Keratinocyte (primary cell): ENCODE measurements at regions not wholly inside any gene's neighbourhood (a gene's known extent, or its start where the extent isn't known, plus 50 kb on each side); places are given as distances from the start of the nearest gene placed in this dataset.

Experiments used
- DNase-seq: peaks from one replicate; pipeline ENCODE4 v3.0.0-alpha.2; 2011; ENCODE audit warnings: low read depth, missing footprints, low spot score
- FAIRE-seq: peaks from 2 replicates; lab custom pipeline; 2011; peaks lifted over from hg19 to GRCh38; lab: Jason Lieb, UNC
- H2AFZ ChIP-seq: 2 replicates; pipeline ENCODE4 v1.6.0; 2012; ENCODE audit warnings: low read length, control low read depth, inconsistent platforms; ENCODE audit not compliant: control insufficient read depth
- H3K27ac ChIP-seq: 2 replicates; pipeline ENCODE4 v1.5.1; 2011; ENCODE audit warnings: low read length; ENCODE audit not compliant: control insufficient read depth, insufficient read depth
- H3K27me3 ChIP-seq: 3 replicates; pipeline ENCODE4 v1.6.0; 2011; ENCODE audit warnings: low read length; ENCODE audit not compliant: control insufficient read depth, insufficient read depth; ENCODE audit errors: extremely low read depth
- H3K36me3 ChIP-seq, 2 experiments: 2 replicates in 1 of 2; 3 replicates in 1 of 2; pipeline ENCODE4 v1.5.1; 2011; ENCODE audit warnings: low read length in 2 of 2, mild to moderate bottlenecking in 1 of 2; ENCODE audit not compliant: control insufficient read depth in 2 of 2, insufficient read depth in 2 of 2; ENCODE audit errors: extremely low read depth in 1 of 2
- H3K4me1 ChIP-seq: 3 replicates; pipeline ENCODE4 v1.5.1; 2011; ENCODE audit warnings: low read length; ENCODE audit not compliant: control insufficient read depth, insufficient read depth; ENCODE audit errors: extremely low read depth
- H3K4me2 ChIP-seq: 3 replicates; pipeline ENCODE4 v1.6.0; 2011; ENCODE audit warnings: low read depth, low read length; ENCODE audit not compliant: control insufficient read depth, insufficient read depth; ENCODE audit errors: extremely low read depth
- H3K4me3 ChIP-seq, 3 experiments: fragments of 200-600 bp in 1 of 3; sonication (generic) in 1 of 3; 2 replicates in 2 of 3; 3 replicates in 1 of 3; pipeline ENCODE4 v1.5.1; 2011 to 2016; ENCODE audit warnings: low read length in 3 of 3, mild to moderate bottlenecking in 3 of 3, control low read depth in 2 of 3, inconsistent platforms in 1 of 3, low read depth in 1 of 3, mixed read lengths in 1 of 3, mixed run types in 1 of 3, moderate library complexity in 1 of 3; ENCODE audit not compliant: control insufficient read depth in 2 of 3, insufficient read depth in 2 of 3; ENCODE audit errors: extremely low read depth in 1 of 3
- H3K79me2 ChIP-seq: 2 replicates; pipeline ENCODE4 v1.6.0; 2012; ENCODE audit warnings: low read length; ENCODE audit not compliant: control insufficient read depth, insufficient read depth
- H3K9ac ChIP-seq: 3 replicates; pipeline ENCODE4 v1.6.0; 2011; ENCODE audit warnings: low read length; ENCODE audit not compliant: control insufficient read depth, insufficient read depth; ENCODE audit errors: extremely low read depth
- H3K9me1 ChIP-seq: 3 replicates; pipeline ENCODE4 v1.6.0; 2011; ENCODE audit warnings: low read length; ENCODE audit not compliant: control insufficient read depth, insufficient read depth; ENCODE audit errors: extremely low read depth
- H3K9me3 ChIP-seq: 2 replicates; pipeline ENCODE4 v1.5.1; 2012; ENCODE audit warnings: low read depth, low read length; ENCODE audit not compliant: control insufficient read depth
- H4K20me1 ChIP-seq: 3 replicates; pipeline ENCODE4 v1.6.0; 2011; ENCODE audit warnings: low read length; ENCODE audit not compliant: control insufficient read depth, insufficient read depth; ENCODE audit errors: extremely low read depth
- EZH2 ChIP-seq: IDR thresholded peaks from one replicate; pipeline ENCODE4 v1.6.1; 2012; ENCODE audit warnings: inconsistent platforms, mild to moderate bottlenecking, low read length, moderate library complexity
- dilution Hi-C: fragments of 300-500 bp; cut with MboI; formaldehyde crosslinking; loops from one replicate; pipeline ENCODE4 v1.7.0; 2020; ENCODE audit warnings: low sequenced_read_pairs; ENCODE audit not compliant: extremely low pct_ligation_motif_present
- TF ChIP-seq, protein P1 (sequence below), 3 experiments: IDR thresholded peaks in 1 of 3; conservative IDR thresholded peaks in 1 of 3; optimal IDR thresholded peaks in 1 of 3; 2 replicates in 2 of 3; 3 replicates in 1 of 3; pipeline versions ENCODE3 to v1.5.1; 2011; ENCODE audit warnings: low read length in 3 of 3, mild to moderate bottlenecking in 3 of 3, moderate library complexity in 2 of 3, control low read depth in 1 of 3, inconsistent platforms in 1 of 3; ENCODE audit not compliant: insufficient read depth in 2 of 3; ENCODE audit errors: extremely low read depth in 1 of 3

GRCh38 chr5:88607492-88607891 is 275.5 kb downstream of the MEF2C start:
- no peaks in the 10 kb centered on the region for H3K79me2 ChIP-seq
- no peak overlapping the region for H3K4me3 ChIP-seq
- DNase-seq, result no peak
- H3K9me1 ChIP-seq, result no peaks in the 10 kb centered on the region
- no peak for FAIRE-seq
- no peak overlapping the region for H3K27ac ChIP-seq
- no peak for TF ChIP-seq EZH2
- TF ChIP-seq, protein P1, sequence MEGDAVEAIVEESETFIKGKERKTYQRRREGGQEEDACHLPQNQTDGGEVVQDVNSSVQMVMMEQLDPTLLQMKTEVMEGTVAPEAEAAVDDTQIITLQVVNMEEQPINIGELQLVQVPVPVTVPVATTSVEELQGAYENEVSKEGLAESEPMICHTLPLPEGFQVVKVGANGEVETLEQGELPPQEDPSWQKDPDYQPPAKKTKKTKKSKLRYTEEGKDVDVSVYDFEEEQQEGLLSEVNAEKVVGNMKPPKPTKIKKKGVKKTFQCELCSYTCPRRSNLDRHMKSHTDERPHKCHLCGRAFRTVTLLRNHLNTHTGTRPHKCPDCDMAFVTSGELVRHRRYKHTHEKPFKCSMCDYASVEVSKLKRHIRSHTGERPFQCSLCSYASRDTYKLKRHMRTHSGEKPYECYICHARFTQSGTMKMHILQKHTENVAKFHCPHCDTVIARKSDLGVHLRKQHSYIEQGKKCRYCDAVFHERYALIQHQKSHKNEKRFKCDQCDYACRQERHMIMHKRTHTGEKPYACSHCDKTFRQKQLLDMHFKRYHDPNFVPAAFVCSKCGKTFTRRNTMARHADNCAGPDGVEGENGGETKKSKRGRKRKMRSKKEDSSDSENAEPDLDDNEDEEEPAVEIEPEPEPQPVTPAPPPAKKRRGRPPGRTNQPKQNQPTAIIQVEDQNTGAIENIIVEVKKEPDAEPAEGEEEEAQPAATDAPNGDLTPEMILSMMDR (optimal IDR thresholded peaks at IDR 0.05 in 1 of 3, IDR thresholded peaks at IDR 0.05 in 1 of 3, conservative IDR thresholded peaks at IDR 0.05 in 1 of 3; ENCODE audit: extremely low read depth in 1 of 3, insufficient read depth in 2 of 3, low read length in 3 of 3), result no peak
- H2AFZ ChIP-seq, result no peak overlapping the region
- no peak overlapping the region for H3K9ac ChIP-seq
- no peaks in the 10 kb centered on the region for H4K20me1 ChIP-seq
- H3K27me3 ChIP-seq, result no peaks in the 10 kb centered on the region
- dilution Hi-C loops, result no loop called here
- H3K4me1 ChIP-seq, result no peaks in the 10 kb centered on the region
- no peaks in the 10 kb centered on the region for H3K9me3 ChIP-seq
- no peak overlapping the region for H3K4me2 ChIP-seq
- no peaks in the 10 kb centered on the region for H3K36me3 ChIP-seq

GRCh38 chr5:88606626-88607025 is 276.4 kb downstream of the MEF2C start:
- H2AFZ ChIP-seq, result no peak overlapping the region
- dilution Hi-C loops, result no loop called here
- no peaks in the 10 kb centered on the region for H4K20me1 ChIP-seq
- no peak for TF ChIP-seq EZH2
- TF ChIP-seq, protein P1 (optimal IDR thresholded peaks at IDR 0.05 in 1 of 3, IDR thresholded peaks at IDR 0.05 in 1 of 3, conservative IDR thresholded peaks at IDR 0.05 in 1 of 3; ENCODE audit: extremely low read depth in 1 of 3, insufficient read depth in 2 of 3, low read length in 3 of 3), result no peak
- DNase-seq, result no peak
- H3K9me1 ChIP-seq, result no peaks in the 10 kb centered on the region
- H3K27me3 ChIP-seq, result no peaks in the 10 kb centered on the region
- no peak overlapping the region for H3K27ac ChIP-seq
- FAIRE-seq, result no peak
- no peaks in the 10 kb centered on the region for H3K79me2 ChIP-seq
- H3K4me2 ChIP-seq, result no peak overlapping the region
- no peaks in the 10 kb centered on the region for H3K4me1 ChIP-seq
- no peak overlapping the region for H3K9ac ChIP-seq
- no peaks in the 10 kb centered on the region for H3K36me3 ChIP-seq
- no peaks in the 10 kb centered on the region for H3K9me3 ChIP-seq
- no peak overlapping the region for H3K4me3 ChIP-seq
